Inflammatory macrophage treated with lipopolysaccharide for 1 hour (primary cell): ENCODE measurements at regions not wholly inside any gene's neighbourhood (a gene's known extent, or its start where the extent isn't known, plus 50 kb on each side); places are given as distances from the start of the nearest gene placed in this dataset.
"Not testable (repeated sequence)": the region's sequence is repeated elsewhere in the genome, so short reads cannot be mapped to it uniquely, and the experiment has no call there.

Experiments
- DNase-seq, 2 donors: peaks; one replicate each; pipeline ENCODE4 v3.0.0-alpha.2; 2020 to 2022

GRCh38 chr12:73221836-73222235 is 949.7 kb downstream of the TRHDE start:
- DNase-seq = no peak

DNA sequence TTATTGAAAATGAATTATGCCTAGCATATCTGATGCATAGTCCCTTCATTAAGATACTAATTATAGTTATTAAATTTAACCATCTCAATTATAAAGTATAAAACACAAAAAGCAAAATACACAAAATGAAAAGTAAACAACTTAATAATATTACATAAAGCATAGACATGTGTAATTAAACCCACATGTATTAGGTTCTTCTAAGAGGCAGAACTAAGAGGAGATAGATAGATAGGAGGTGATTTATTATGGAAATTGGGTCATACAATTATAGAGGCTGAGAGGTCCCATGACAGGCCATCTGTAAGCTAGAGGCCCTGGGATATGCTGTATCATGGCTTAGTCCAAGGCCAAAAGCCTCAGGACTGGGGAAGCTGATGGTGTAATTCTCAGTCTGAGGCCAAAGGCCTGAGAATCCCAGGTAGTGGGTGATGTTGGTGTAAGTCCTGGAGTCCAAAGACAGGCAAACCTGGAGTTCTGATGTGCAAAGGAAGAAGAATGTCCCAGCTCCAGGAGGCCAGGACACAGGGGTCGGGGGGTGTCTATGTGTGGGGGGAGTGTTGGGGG is 953.3 kb downstream of the TRHDE start:
- DNase-seq = no peak

- no peak for DNase-seq
Measured at GRCh38 chr12:73225941-73226340, 953.8 kb downstream of the TRHDE start.

DNA sequence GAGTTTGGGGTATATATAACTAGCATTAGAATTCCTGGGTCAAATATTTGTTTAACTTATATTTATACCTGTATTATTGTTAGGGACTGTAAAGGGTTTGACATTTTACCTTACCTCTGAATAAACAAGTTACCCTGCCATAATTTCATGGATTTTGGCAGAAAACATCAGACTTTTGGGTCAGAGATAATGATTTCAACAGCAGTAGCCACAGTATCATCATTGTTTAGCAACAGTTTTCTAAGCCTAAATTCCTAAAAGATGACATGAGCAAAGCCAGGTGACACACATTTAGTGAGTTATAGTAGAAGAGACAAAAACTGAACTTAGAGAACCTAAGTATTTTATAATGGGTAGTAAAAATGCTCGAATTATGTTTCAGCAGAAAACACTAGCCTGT is 954.4 kb downstream of the TRHDE start:
- DNase-seq = no peak

DNA sequence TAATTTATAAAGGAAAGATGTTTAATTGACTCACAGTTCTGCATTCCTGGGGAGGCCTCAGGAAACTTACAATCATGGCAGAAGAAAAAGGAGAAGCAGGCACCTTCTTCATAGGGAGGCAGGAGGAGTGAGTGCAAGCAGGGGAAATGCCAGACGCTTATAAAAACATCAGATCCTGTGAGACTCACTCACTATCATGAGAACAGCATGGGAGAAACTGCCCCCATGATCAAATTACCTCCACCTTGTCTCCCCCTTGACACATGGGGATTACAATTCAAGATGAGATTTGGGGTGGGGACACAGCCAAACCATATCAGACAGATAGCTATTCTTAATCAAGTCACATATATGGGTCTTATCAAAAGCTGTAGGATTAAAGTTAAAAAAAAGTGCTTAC is 956.7 kb downstream of the TRHDE start:
- DNase-seq = not testable (repeated sequence)

- DNase-seq = no peak
Measured at GRCh38 chr12:73235387-73235786, 963.2 kb downstream of the TRHDE start.

DNA sequence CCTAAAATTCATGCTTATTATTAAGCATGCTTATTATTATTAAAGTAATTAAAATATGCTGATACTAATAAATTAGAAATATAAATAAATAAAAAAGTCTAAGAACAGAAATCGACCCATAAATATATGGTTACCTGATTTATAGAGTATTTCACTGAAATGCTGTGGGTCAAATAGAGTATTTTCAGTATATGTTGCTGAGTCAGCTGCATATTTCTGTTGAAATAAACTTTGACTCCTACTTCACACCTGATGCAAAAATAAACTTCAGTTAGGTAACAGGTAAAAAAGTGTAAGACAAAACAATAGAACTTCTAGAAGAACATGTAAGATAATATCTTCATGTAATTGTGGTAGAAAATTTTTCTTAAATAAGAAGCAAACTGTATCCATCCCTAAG is 967.9 kb downstream of the TRHDE start:
- DNase-seq = no peak

- no peak for DNase-seq
Measured at GRCh38 chr12:73262788-73263381, 990.7 kb downstream of the TRHDE start.

GRCh38 chr12:73266206-73266605 is 994.0 kb downstream of the TRHDE start:
- DNase-seq = no peak

DNA sequence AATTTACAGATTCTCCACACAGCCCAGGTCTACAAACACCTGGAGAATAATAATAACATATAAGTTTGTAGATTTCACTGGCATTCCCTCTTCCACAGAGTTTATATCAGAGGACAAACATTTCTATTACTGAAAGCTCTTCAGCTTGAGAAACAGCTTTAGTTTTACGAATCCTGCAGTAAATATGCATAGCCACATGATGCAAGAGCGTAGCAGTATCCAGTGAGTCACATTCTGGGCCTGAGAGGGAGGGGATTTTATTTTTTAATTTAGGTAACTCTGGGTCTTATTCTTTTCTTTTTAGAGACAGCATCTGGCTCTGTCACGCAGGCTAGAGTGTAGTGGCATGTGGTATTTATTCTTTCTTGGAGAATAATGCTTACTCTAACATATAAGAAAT is 1002.8 kb downstream of the TRHDE start:
- no peak for DNase-seq

GRCh38 chr12:73277971-73278370 is 1005.8 kb downstream of the TRHDE start:
- no peak for DNase-seq

DNA sequence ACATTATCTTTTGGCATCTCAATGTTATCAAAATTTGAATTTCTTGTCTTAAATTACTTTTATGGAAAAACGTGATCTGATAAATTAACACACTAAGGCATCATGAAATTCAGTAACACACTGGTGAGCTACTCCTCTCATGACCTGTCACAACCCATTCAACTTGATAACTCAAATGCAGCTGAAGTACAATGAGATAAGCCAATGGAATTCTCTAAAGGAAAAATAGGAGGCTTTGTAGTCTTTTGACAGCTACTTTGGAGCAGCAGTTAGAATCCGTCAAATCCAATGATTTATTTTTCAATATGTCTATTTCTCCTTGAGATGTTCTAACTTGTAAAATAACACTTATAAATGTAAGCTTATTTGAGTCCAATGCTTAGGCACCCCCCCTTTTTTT is 1029.4 kb downstream of the TRHDE start:
- DNase-seq = no peak

GRCh38 chr12:73307260-73307659 is 1035.1 kb downstream of the TRHDE start:
- DNase-seq = no peak

DNA sequence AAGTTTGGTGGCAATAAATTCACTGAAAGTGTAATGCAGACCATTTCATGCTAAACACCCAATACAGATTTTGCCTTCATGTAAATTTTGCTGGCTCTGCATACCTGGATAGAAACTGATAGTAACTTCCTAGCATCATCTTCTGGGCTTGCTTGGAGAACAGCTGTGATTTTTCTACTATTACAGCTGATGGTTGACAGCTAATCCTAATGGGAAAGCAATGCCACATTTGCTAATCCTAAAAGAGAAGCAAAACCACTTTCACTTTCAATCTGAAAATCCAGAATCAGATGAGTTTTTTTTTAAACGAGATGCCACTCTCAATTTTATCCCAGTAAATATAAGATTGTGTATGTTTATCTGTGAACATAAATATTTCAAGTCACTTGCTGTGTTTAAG is 1035.9 kb downstream of the TRHDE start:
- no peak for DNase-seq

DNA sequence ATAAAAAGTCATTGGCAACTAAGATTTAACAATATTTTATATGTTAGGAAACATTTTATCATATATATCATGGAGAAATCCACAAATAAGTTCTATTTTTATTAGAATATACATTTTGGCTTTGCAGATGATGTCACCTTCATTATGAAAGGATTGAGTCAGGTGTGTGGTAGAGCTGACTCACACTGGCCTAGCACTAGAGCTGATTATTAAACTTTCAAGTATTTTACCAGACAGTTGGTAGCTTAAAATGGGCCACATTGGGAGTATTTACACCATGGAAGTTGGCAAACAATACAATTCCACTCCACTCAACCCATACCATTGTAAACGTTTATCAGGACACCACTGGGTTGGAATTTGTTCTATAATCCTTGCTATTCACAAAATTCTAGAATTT is 1036.6 kb downstream of the TRHDE start:
- no peak for DNase-seq

DNA sequence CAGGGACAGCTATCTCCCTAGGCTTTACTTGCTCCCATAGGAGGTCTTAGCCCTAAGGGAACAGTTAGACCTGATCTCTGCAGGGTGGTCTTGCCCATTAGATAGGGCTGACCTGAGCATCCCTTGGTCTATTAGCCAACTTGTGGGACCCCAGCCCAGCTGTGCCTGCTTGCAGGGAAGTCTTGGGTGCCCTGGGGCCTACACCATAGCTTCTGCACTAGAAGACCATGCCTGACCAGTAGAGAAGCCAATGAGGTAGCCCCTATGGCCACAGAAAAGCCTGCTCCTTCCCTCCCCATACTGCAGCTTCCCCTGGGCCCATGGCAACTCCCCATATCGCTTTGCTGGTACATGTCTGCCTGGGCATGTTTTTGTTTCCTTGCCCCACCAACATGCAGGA is 1049.1 kb downstream of the TRHDE start:
- no peak for DNase-seq

GRCh38 chr12:73321776-73322175 is 1049.6 kb downstream of the TRHDE start:
- DNase-seq = no peak

DNA sequence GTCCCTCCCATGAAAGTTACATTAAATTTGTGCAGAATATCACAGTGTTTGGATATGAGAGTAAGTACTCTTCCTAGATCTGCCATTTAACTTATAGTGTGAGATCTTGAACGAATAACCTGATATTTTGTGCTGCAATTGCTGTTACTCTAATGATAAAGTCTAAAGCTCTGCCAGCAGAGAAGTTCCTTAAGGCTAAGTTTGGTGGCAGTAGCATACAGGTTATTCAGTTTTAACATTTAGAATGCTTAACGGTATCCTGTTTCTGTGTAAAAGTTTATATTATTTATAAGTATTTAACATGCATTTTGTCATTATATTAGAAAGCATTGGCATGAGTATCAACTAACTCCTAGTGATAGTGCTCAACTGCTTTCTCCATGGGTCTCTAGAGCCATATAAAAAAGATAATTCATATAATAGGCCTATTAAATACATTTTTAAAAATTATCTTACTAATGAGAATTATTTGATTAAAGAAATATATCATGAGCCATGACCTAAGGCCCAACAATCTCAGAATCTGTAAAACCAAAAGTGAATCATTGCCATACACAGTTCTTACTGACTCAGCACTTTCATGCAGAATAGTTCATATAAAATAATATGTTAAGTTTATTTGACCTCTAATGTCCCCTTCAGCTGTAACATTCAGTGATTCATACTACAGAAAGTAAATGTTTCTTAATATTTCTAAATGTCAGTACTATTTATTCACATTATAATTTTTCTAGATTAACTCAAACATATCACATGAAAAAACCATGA is 1058.6 kb downstream of the TRHDE start:
- no peak for DNase-seq

- no peak for DNase-seq
Measured at GRCh38 chr12:73341559-73342247, 1069.5 kb downstream of the TRHDE start.

DNA sequence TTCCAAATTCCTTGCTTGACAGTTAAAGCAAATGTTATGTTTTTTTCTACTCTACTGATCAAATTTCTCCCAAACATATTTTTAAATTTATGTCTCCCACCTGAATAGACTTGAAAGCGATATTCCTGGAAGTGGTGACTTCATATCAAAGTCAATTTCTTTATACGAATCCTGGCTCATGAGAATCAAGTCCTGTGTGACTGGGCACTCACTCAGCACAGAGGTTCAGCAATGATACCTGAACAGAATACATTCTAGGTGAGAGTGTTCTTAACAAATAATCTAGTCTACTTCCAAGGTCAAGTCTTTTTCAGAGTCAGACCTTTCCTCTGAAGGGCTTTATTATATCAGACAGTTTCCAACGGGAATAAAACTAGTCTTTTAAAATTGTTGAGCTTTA is 1070.6 kb downstream of the TRHDE start:
- no peak for DNase-seq

DNA sequence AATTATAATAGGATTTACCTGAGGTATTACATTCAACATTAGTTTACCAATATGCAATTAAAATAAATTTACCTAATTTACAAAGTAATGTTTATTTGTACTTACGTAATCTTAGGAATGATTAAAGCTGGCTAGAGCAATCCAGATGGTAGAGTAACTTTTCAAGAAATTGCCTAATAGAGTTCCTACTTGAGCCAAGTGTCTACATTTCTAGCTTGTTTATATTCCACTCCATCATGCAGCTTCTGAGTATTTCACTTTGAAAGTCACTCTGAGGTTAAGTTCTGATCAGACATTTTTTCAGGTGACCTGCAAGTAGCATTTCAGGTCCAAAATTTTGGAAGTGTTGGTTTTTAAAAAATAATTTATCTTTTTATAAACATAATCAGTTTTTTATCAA is 1080.7 kb downstream of the TRHDE start:
- no peak for DNase-seq

- no peak for DNase-seq
Measured at GRCh38 chr12:73361156-73361863, 1089.1 kb downstream of the TRHDE start.

DNA sequence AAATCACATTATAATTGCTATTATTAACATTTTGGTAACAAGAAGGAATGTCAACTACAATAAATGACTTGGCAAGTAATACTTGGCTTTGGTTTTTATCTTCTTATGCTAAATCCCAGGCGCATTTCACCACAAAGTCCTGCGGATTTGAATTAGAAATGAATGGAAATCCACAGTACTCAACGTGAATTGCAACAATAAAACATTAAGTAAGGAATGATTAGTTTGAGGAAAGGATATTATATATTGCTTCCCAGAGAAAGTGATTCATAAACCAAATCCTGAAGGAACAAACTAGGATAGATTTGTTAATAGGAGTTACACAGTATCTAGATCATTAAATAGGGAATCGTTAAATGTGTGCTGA is 1089.7 kb downstream of the TRHDE start:
- DNase-seq = no peak
